MM.1S (cell line): ENCODE measurements at regions not wholly inside any gene's neighbourhood (a gene's known extent, or its start where the extent isn't known, plus 50 kb on each side); places are given as distances from the start of the nearest gene placed in this dataset.
A peak's percentile ranks its signal among the peaks of the same experiment; 100 is the strongest.

Experiments
- DNase-seq: peaks from one replicate; pipeline ENCODE4 v3.0.0-alpha.2; 2015
- H2AFZ ChIP-seq: fragments of 300-600 bp; sonication (generic); 2 replicates; pipeline ENCODE4 v1.6.0; 2016; ENCODE audit warnings: antibody characterized with exemption, low read length
- H3F3A ChIP-seq: fragments of 300-600 bp; sonication (generic); 2 replicates; pipeline ENCODE4 v1.6.1; 2016; ENCODE audit warnings: mild to moderate bottlenecking, antibody characterized with exemption, low read length, moderate library complexity, mixed read lengths; ENCODE audit not compliant: insufficient read depth
- H3K27ac ChIP-seq: fragments of 300-600 bp; sonication (generic); 2 replicates; pipeline ENCODE4 v1.5.1; 2016; ENCODE audit warnings: mild to moderate bottlenecking, low read length
- H3K27me3 ChIP-seq: fragments of 300-600 bp; sonication (generic); replicated peaks from 2 replicates; pipeline ENCODE4 v1.6.0; 2016; ENCODE audit warnings: low read length; ENCODE audit not compliant: insufficient read depth
- H3K36me3 ChIP-seq: fragments of 300-600 bp; sonication (generic); replicated peaks from 2 replicates; pipeline ENCODE4 v1.6.1; 2016; ENCODE audit warnings: mild to moderate bottlenecking, low read length, mixed read lengths; ENCODE audit not compliant: insufficient read depth
- H3K4me1 ChIP-seq: fragments of 300-600 bp; sonication (generic); 2 replicates; pipeline ENCODE4 v1.6.1; 2016; ENCODE audit warnings: low read length, mixed read lengths
- H3K4me2 ChIP-seq: fragments of 300-600 bp; sonication (generic); 2 replicates; pipeline ENCODE4 v1.6.0; 2016; ENCODE audit warnings: low read depth, low read length
- H3K4me3 ChIP-seq: fragments of 300-600 bp; sonication (generic); 2 replicates; pipeline ENCODE4 v1.5.1; 2016; ENCODE audit warnings: low read length, mixed read lengths
- H3K79me2 ChIP-seq: fragments of 300-600 bp; sonication (generic); 2 replicates; pipeline ENCODE4 v1.6.1; 2016; ENCODE audit warnings: mixed run types, low read length, mixed read lengths
- H3K9ac ChIP-seq: fragments of 300-600 bp; sonication (generic); 2 replicates; pipeline ENCODE4 v1.6.1; 2016; ENCODE audit warnings: low read length, mixed read lengths
- H3K9me2 ChIP-seq: fragments of 300-600 bp; sonication (generic); replicated peaks from 2 replicates; pipeline ENCODE4 v1.6.1; 2016; ENCODE audit warnings: mild to moderate bottlenecking, low read length, mixed read lengths; ENCODE audit not compliant: insufficient read depth
- H3K9me3 ChIP-seq: fragments of 300-600 bp; sonication (generic); replicated peaks from 2 replicates; pipeline ENCODE4 v1.6.1; 2016; ENCODE audit warnings: mild to moderate bottlenecking, low read length, mixed read lengths; ENCODE audit not compliant: insufficient read depth
- H4K20me1 ChIP-seq: fragments of 300-600 bp; sonication (generic); 2 replicates; pipeline ENCODE4 v1.6.1; 2016; ENCODE audit warnings: mild to moderate bottlenecking, low read length, moderate library complexity, mixed read lengths; ENCODE audit not compliant: insufficient read depth
- CTCF ChIP-seq: fragments of 300-600 bp; sonication (generic); IDR thresholded peaks from 2 replicates; pipeline ENCODE4 v1.5.1; 2016; ENCODE audit warnings: antibody characterized with exemption, low read length, mixed read lengths
- EZH2 ChIP-seq: fragments of 300-600 bp; sonication (generic); optimal IDR thresholded peaks from 2 replicates; pipeline ENCODE3; 2017; ENCODE audit warnings: low read depth, mild to moderate bottlenecking, antibody characterized with exemption, low read length, mixed read lengths
- EZH2phosphoT487 ChIP-seq: fragments of 300-600 bp; sonication (generic); IDR thresholded peaks from 2 replicates; pipeline ENCODE4 v1.6.1; 2018; ENCODE audit warnings: antibody characterized with exemption, low read length

- Histone ChIP-seq H3K4me2 (no peak overlapping the region; the same call in 1 of the 2 replicates), H3K79me2 (no peaks in the 10 kb centered on the region), H3K27me3 (peaks cover 8% of the 10 kb centered on the region), H3K9ac (no peak overlapping the region), H4K20me1 (no peaks in the 10 kb centered on the region), H2AFZ (no peak overlapping the region), H3K4me1 (no peaks in the 10 kb centered on the region), H3K9me2 (no peaks in the 10 kb centered on the region), H3K36me3 (no peaks in the 10 kb centered on the region), H3K27ac (no peak overlapping the region), H3K9me3 (no peaks in the 10 kb centered on the region), H3F3A (no peaks in the 10 kb centered on the region), H3K4me3 (no peak overlapping the region)
- DNase-seq, result peak; percentile 55
- no peak for TF ChIP-seq EZH2
- peak; percentile 68 for TF ChIP-seq CTCF
Observed at GRCh38 chr4:8940792-8941491, 69.3 kb upstream of the HMX1 start.

GRCh38 chr4:8939840-8940742, 68.5 kb upstream of the HMX1 start:
- TF ChIP-seq CTCF, result no peak
- Histone ChIP-seq H3K4me3 (no peak overlapping the region), H3K9ac (no peak overlapping the region), H3K4me1 (no peaks in the 10 kb centered on the region), H3K27ac (no peak overlapping the region), H3K36me3 (no peaks in the 10 kb centered on the region), H3K4me2 (no peak overlapping the region), H3K9me2 (no peaks in the 10 kb centered on the region), H3K79me2 (no peaks in the 10 kb centered on the region), H3K27me3 (peaks cover 8% of the 10 kb centered on the region), H4K20me1 (no peaks in the 10 kb centered on the region), H3F3A (no peaks in the 10 kb centered on the region), H3K9me3 (no peaks in the 10 kb centered on the region), H2AFZ (no peak overlapping the region)
- no peak for DNase-seq

- H3K4me1 ChIP-seq, result no peaks in the 10 kb centered on the region
- H3F3A ChIP-seq, result no peaks in the 10 kb centered on the region
- H3K9ac ChIP-seq, result no peak overlapping the region
- no peak overlapping the region for H2AFZ ChIP-seq
- no peak overlapping the region for H3K4me2 ChIP-seq
- H3K79me2 ChIP-seq, result no peaks in the 10 kb centered on the region
- no peak overlapping the region for H3K4me3 ChIP-seq
- H3K9me2 ChIP-seq, result no peaks in the 10 kb centered on the region
- no peaks in the 10 kb centered on the region for H3K9me3 ChIP-seq
- TF ChIP-seq EZH2phosphoT487 (no peak), EZH2 (no peak), CTCF (no peak)
- H4K20me1 ChIP-seq, result no peaks in the 10 kb centered on the region
- peaks cover 8% of the 10 kb centered on the region for H3K27me3 ChIP-seq
- H3K36me3 ChIP-seq, result no peaks in the 10 kb centered on the region
- H3K27ac ChIP-seq, result no peak overlapping the region
- DNase-seq, result no peak
Observed at GRCh38 chr4:8939160-8939839, 67.7 kb upstream of the HMX1 start.
